Erythroblast (primary cell): ENCODE measurements at regions not wholly inside any gene's neighbourhood (a gene's known extent, or its start where the extent isn't known, plus 50 kb on each side); places are given as distances from the start of the nearest gene placed in this dataset.

Experiments
- GATA1 ChIP-seq: IDR thresholded peaks from 2 replicates; pipeline ENCODE4 v1.6.1; 2011; ENCODE audit warnings: low read depth, mild to moderate bottlenecking, control low read depth, low read length, moderate library complexity
- POLR2A ChIP-seq: IDR thresholded peaks from 2 replicates; pipeline ENCODE4 v1.6.1; 2011; ENCODE audit warnings: mild to moderate bottlenecking, low read length

GRCh38 chr13:53220038-53220437 lies 191.4 kb downstream of the OLFM4 start:
- TF ChIP-seq POLR2A (no peak), GATA1 (no peak)
